Sigmoid colon (tissue), 6 donors: ENCODE measurements at regions not wholly inside any gene's neighbourhood (a gene's known extent, or its start where the extent isn't known, plus 50 kb on each side); places are given as distances from the start of the nearest gene placed in this dataset.

Source experiments
- DNase-seq: peaks from one replicate; pipeline ENCODE4 v3.0.0-alpha.2; 2019
- H3K27ac ChIP-seq, 4 donors: fragments of 200-600 bp; sonication (generic); one replicate each; pipeline ENCODE4 v1.5.1; 2016 to 2019; ENCODE audit warnings: mild to moderate bottlenecking in 1 of 4
- H3K27me3 ChIP-seq, 3 donors: fragments of 200-600 bp; sonication (generic); one replicate each; pipeline ENCODE4 v1.5.1; 2019; ENCODE audit warnings: mild to moderate bottlenecking in 1 of 3
- H3K36me3 ChIP-seq, 4 donors: fragments of 200-600 bp; sonication (generic); one replicate each; pipeline ENCODE4 v1.5.1; 2016 to 2019
- H3K4me1 ChIP-seq, 4 donors: fragments of 200-600 bp; sonication (generic); one replicate each; pipeline ENCODE4 v1.5.1; 2017 to 2019
- H3K4me3 ChIP-seq, 4 donors: fragments of 200-600 bp; sonication (generic); one replicate each; pipeline ENCODE4 v1.5.1; 2017 to 2019; ENCODE audit warnings: mild to moderate bottlenecking in 2 of 4, moderate library complexity in 1 of 4
- H3K9me3 ChIP-seq, 4 donors: fragments of 200-600 bp in 3 of 4; sonication (generic) in 3 of 4; one replicate each; pipeline versions ENCODE4 v1.5.1 to v1.6.1; 2013 to 2019
- EP300 ChIP-seq, 4 donors: sonication (generic); formaldehyde crosslinking; IDR thresholded peaks; one replicate each; pipeline ENCODE4 v1.6.1; 2017; ENCODE audit warnings: antibody characterized with exemption in 4 of 4
- POLR2A ChIP-seq, 2 donors: fragments of 450-650 bp; IDR thresholded peaks; one replicate each; pipeline ENCODE4 v1.6.1; 2016; ENCODE audit warnings: antibody characterized with exemption in 2 of 2, mild to moderate bottlenecking in 2 of 2, moderate library complexity in 2 of 2
- POLR2AphosphoS5 ChIP-seq, 4 donors: sonication (generic); formaldehyde crosslinking; IDR thresholded peaks; one replicate each; pipeline ENCODE4 v1.6.1; 2017; ENCODE audit warnings: antibody characterized with exemption in 4 of 4
- WGBS, 2 donors: extraction: QIAGEN DNeasy Blood & Tissue Kit; methylation state at CpG; one replicate each; pipeline ENCODE4 v1.1.7; 2013; 5-methylcytosine and 5-hydroxymethylcytosine counted together
- intact Hi-C: fragments of 100-400 bp; cut with DNase I; formaldehyde crosslinking; loops from one replicate; pipeline ENCODE4 v1.15.1; 2023
- TF ChIP-seq, protein P1 (sequence below), 4 experiments: fragments of 450-650 bp in 3 of 4; fragments of 200-600 bp in 1 of 4; IDR thresholded peaks; one replicate each; pipeline ENCODE4 v1.5.1; 2016 to 2019; ENCODE audit warnings: antibody characterized with exemption in 4 of 4, mild to moderate bottlenecking in 3 of 4, moderate library complexity in 2 of 4
- donor health status: healthy with polysubstance abuse.
- donor health status: healthy.

DNA sequence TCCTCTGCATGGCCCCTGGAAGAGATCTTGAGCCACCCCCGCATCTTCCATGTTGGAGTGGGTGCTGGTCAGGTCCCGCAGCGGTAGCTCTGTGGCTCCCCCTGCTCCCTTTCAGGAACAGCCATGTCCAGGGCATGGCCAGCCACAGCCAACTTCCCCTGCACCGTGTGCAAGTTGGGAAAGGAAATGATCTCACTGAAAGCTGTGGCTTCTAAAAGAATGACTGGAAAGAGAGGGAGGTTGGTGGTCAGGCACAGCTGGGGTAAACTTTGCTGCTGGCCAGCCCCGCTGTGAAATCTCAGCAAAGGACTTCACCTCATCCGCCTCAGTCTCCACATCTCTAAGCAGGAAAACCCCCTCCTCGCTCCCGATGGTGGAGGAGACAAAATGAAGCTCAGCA lies 153.6 kb upstream of the CST7 start:
- H3K27me3 ChIP-seq: peaks cover 0 to 4% (median 0%) of the 10 kb centered on the region in 3 donors
- H3K4me3 ChIP-seq: no peak overlapping the region
- no peaks in the 10 kb centered on the region for H3K4me1 ChIP-seq
- TF ChIP-seq POLR2AphosphoS5 (IDR thresholded peaks at IDR 0.05) (no peak), EP300 (IDR thresholded peaks at IDR 0.05) (no peak), POLR2A (IDR thresholded peaks at IDR 0.05) (no peak)
- TF ChIP-seq, protein P1, sequence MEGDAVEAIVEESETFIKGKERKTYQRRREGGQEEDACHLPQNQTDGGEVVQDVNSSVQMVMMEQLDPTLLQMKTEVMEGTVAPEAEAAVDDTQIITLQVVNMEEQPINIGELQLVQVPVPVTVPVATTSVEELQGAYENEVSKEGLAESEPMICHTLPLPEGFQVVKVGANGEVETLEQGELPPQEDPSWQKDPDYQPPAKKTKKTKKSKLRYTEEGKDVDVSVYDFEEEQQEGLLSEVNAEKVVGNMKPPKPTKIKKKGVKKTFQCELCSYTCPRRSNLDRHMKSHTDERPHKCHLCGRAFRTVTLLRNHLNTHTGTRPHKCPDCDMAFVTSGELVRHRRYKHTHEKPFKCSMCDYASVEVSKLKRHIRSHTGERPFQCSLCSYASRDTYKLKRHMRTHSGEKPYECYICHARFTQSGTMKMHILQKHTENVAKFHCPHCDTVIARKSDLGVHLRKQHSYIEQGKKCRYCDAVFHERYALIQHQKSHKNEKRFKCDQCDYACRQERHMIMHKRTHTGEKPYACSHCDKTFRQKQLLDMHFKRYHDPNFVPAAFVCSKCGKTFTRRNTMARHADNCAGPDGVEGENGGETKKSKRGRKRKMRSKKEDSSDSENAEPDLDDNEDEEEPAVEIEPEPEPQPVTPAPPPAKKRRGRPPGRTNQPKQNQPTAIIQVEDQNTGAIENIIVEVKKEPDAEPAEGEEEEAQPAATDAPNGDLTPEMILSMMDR (IDR thresholded peaks at IDR 0.05): no peak
- H3K27ac ChIP-seq: no peak overlapping the region
- DNase-seq: no peak
- no peaks in the 10 kb centered on the region for H3K9me3 ChIP-seq
- intact Hi-C loops: no loop called here
- no peaks in the 10 kb centered on the region for H3K36me3 ChIP-seq
- 51 to 75% methylated on average over 8 of the region's 8 CpGs for WGBS, 2 donors

DNA sequence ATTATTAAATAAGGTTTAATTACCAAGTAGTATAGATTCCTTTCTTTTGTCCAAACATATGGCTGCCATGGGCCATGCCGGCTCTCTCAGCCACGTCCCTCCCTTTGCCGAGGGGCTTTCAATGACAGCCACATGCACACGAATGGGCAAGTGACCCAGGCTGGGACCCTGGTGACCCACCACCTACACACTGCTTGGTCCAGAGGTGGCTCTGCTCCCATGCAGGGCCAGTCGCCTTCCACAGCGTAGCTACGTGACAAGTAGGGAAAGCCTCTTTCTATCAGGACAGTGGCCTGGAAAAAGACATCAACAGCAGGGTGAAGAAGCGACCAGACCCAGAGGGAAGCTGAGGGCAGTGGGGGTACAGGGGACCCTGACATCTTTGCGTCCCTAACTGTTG lies 152.8 kb upstream of the CST7 start:
- DNase-seq: no peak
- Histone ChIP-seq H3K27me3 (peaks cover 0 to 4% (median 0%) of the 10 kb centered on the region in 3 donors), H3K36me3 (no peaks in the 10 kb centered on the region), H3K27ac (no peak overlapping the region), H3K4me1 (no peaks in the 10 kb centered on the region), H3K4me3 (no peak overlapping the region), H3K9me3 (no peaks in the 10 kb centered on the region)
- no peak for TF ChIP-seq EP300 (IDR thresholded peaks at IDR 0.05)
- TF ChIP-seq, protein P1 (IDR thresholded peaks at IDR 0.05): no peak
- TF ChIP-seq POLR2A (IDR thresholded peaks at IDR 0.05): no peak
- no peak for TF ChIP-seq POLR2AphosphoS5 (IDR thresholded peaks at IDR 0.05)
- WGBS, 2 donors: 87 to 96% methylated on average over 9 of the region's 9 CpGs
- intact Hi-C loops: no loop called here

DNA sequence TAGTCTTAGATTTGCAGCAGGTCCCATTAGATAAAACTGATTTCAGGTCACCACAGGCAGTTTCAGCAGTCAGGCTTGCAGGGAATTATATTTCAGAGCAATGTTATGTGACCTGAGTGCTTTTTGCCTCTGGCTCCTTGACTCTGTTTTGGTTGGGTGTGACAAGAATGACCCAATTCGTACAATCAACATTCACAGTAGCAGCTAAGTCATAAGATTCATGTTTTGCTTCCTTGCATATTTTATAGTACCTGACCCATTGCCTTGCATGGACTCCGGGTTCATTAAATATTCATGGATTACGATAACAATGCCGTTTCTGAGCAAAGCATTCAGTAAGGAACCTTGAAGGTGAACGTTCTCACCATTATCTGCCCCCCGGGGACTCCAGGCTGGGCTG lies 152.0 kb upstream of the CST7 start:
- TF ChIP-seq EP300 (IDR thresholded peaks at IDR 0.05) (no peak), POLR2A (IDR thresholded peaks at IDR 0.05) (no peak), POLR2AphosphoS5 (IDR thresholded peaks at IDR 0.05) (no peak)
- TF ChIP-seq, protein P1 (IDR thresholded peaks at IDR 0.05): no peak
- no peaks in the 10 kb centered on the region for H3K9me3 ChIP-seq
- DNase-seq: no peak
- intact Hi-C loops: no loop called here
- no peaks in the 10 kb centered on the region for H3K4me1 ChIP-seq
- no peak overlapping the region for H3K27ac ChIP-seq
- WGBS, 2 donors: 72 to 86% methylated on average over 6 of the region's 6 CpGs
- no peak overlapping the region for H3K4me3 ChIP-seq
- no peaks in the 10 kb centered on the region for H3K36me3 ChIP-seq
- peaks cover 0 to 2% (median 0%) of the 10 kb centered on the region in 3 donors for H3K27me3 ChIP-seq

DNA sequence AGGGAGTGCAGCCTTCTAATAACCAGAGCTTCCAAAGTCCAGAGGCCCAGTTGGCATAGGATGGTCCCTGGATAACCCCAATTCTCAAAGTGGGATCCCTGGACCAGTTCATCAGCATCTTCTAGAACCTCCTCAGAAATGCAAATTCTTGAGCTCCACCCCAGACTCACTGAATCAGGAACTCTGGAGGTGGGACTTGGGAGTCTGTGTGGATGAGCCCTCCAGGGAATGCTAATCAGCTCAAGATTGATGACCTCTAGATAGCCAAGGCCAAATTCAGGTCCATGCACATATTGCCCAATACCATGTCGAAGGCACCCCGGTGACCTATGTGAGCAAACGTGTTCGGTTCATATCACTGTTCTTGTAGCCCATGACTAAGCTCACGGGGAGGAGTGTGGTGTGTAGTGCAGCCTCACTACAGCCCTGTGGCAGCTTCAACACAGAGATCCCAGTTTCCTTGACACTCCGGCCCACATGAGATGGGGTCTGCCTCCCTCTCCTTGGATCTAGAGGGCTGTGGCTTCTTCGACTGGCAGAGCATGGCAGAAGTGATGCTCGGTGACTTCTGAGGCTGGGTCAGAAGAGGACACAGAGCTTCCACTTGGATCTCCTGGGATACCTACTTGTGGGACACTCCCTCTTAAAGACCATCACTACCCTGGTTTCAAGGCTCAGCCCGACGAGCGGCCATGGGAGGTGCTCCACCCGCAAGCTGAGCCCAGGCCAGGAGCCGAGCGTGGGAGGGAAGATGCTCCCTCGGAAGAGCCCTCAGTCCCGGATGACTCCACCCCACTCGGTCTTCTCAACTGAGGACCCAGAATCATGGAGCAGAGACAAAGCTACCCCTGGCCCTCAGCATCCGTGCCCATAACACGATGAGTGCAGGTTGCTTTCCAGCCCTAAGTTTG lies 151.1 kb upstream of the CST7 start:
- 91% methylated on average over 19 of the region's 19 CpGs for WGBS, 2 donors
- intact Hi-C loops: no loop called here
- Histone ChIP-seq H3K9me3 (no peaks in the 10 kb centered on the region), H3K27me3 (no peaks in the 10 kb centered on the region), H3K4me3 (no peak overlapping the region), H3K4me1 (no peaks in the 10 kb centered on the region), H3K27ac (no peak overlapping the region), H3K36me3 (no peaks in the 10 kb centered on the region)
- DNase-seq: no peak
- TF ChIP-seq POLR2AphosphoS5 (IDR thresholded peaks at IDR 0.05) (no peak), EP300 (IDR thresholded peaks at IDR 0.05) (no peak), POLR2A (IDR thresholded peaks at IDR 0.05) (no peak)
- TF ChIP-seq, protein P1 (IDR thresholded peaks at IDR 0.05): no peak
